ENCODE measurements at regions not wholly inside any gene's neighbourhood (a gene's known extent, or its start where the extent isn't known, plus 50 kb on each side); places are given as distances from the start of the nearest gene placed in this dataset.

GRCh38 chr12:84562331-84562730 is 350.3 kb downstream of the SLC6A15 start:
- H3K4me1 ChIP-seq, result no peaks in the 10 kb centered on the region
- WGBS, result 69% methylated on average over 3 of the region's 3 CpGs
- TF ChIP-seq, protein P1, sequence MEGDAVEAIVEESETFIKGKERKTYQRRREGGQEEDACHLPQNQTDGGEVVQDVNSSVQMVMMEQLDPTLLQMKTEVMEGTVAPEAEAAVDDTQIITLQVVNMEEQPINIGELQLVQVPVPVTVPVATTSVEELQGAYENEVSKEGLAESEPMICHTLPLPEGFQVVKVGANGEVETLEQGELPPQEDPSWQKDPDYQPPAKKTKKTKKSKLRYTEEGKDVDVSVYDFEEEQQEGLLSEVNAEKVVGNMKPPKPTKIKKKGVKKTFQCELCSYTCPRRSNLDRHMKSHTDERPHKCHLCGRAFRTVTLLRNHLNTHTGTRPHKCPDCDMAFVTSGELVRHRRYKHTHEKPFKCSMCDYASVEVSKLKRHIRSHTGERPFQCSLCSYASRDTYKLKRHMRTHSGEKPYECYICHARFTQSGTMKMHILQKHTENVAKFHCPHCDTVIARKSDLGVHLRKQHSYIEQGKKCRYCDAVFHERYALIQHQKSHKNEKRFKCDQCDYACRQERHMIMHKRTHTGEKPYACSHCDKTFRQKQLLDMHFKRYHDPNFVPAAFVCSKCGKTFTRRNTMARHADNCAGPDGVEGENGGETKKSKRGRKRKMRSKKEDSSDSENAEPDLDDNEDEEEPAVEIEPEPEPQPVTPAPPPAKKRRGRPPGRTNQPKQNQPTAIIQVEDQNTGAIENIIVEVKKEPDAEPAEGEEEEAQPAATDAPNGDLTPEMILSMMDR (IDR thresholded peaks at IDR 0.05), result no peak
- no peak for TF ChIP-seq EP300 (IDR thresholded peaks at IDR 0.05)
- no peak for TF ChIP-seq POLR2AphosphoS5 (IDR thresholded peaks at IDR 0.05)
- no peak for TF ChIP-seq POLR2A (IDR thresholded peaks at IDR 0.05)
- H3K4me3 ChIP-seq, result no peak overlapping the region
- no peak for DNase-seq (ENCODE audit: low spot score in 2 of 2)
- no peak overlapping the region for H3K27ac ChIP-seq
- H3K36me3 ChIP-seq, result no peaks in the 10 kb centered on the region
- H3K27me3 ChIP-seq, result no peaks in the 10 kb centered on the region
- H3K9me3 ChIP-seq, result no peaks in the 10 kb centered on the region

GRCh38 chr12:84561351-84561750 is 351.2 kb downstream of the SLC6A15 start:
- no peaks in the 10 kb centered on the region for H3K9me3 ChIP-seq
- no peak overlapping the region for H3K27ac ChIP-seq
- H3K36me3 ChIP-seq, result no peaks in the 10 kb centered on the region
- no peaks in the 10 kb centered on the region for H3K27me3 ChIP-seq
- DNase-seq (ENCODE audit: low spot score in 2 of 2), result no peak
- TF ChIP-seq POLR2AphosphoS5 (IDR thresholded peaks at IDR 0.05), result no peak
- TF ChIP-seq EP300 (IDR thresholded peaks at IDR 0.05), result no peak
- TF ChIP-seq, protein P1 (IDR thresholded peaks at IDR 0.05), result no peak
- no peak for TF ChIP-seq POLR2A (IDR thresholded peaks at IDR 0.05)
- no peak overlapping the region for H3K4me3 ChIP-seq
- no peaks in the 10 kb centered on the region for H3K4me1 ChIP-seq
- WGBS, result 76% methylated on average over 1 of the region's 1 CpG

- no peak for DNase-seq (ENCODE audit: low spot score in 2 of 2)
- TF ChIP-seq EP300 (IDR thresholded peaks at IDR 0.05), result no peak
- TF ChIP-seq POLR2A (IDR thresholded peaks at IDR 0.05), result no peak
- TF ChIP-seq, protein P1 (IDR thresholded peaks at IDR 0.05), result no peak
- no peak for TF ChIP-seq POLR2AphosphoS5 (IDR thresholded peaks at IDR 0.05)
Observed at GRCh38 chr12:84554199-84554723, 358.3 kb downstream of the SLC6A15 start.

DNA sequence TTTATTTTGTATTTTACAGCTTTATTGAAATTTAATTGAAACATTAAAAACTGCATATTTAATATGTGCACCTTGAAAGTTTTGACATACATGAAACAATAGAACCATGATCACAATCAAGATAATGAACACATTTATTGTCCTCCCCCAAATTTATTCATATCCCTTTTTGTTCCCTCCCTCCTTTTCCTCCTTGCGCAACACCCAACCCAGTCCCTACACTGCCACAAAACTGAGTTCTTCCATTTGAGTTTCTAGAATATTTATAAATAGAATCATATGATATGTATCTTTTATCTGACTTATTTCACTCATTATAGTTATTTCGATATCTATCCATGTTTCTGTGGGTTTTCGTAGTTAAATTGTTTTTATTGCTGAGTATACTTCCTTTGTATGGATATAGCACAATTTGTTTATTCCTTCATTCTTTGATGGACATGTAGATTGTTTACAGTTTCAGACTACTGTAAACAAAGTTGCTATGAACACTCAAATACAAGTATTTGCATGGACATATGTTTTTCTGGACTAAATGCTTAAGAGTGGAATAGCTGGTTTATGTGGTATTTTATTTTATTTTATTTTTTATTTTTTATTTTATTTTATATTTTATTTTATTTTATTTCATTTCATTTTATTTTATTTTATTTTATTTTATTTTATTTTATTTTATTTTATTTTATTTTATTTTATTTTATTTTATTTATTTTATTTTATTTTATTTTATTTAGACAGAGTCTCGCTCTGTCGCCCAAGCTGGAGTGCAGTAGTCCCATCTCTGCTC is 359.1 kb downstream of the SLC6A15 start:
- DNase-seq (ENCODE audit: low spot score in 2 of 2), result no peak
- no peaks in the 10 kb centered on the region for H3K36me3 ChIP-seq
- no peaks in the 10 kb centered on the region for H3K4me1 ChIP-seq
- TF ChIP-seq, protein P1 (IDR thresholded peaks at IDR 0.05), result no peak
- TF ChIP-seq POLR2A (IDR thresholded peaks at IDR 0.05), result no peak
- no peak for TF ChIP-seq POLR2AphosphoS5 (IDR thresholded peaks at IDR 0.05)
- TF ChIP-seq EP300 (IDR thresholded peaks at IDR 0.05), result no peak
- H3K9me3 ChIP-seq, result no peaks in the 10 kb centered on the region
- no peak overlapping the region for H3K4me3 ChIP-seq
- no peak overlapping the region for H3K27ac ChIP-seq
- no peaks in the 10 kb centered on the region for H3K27me3 ChIP-seq
- 96% methylated on average over 5 of the region's 5 CpGs for WGBS

More at GRCh38 chr12:84554199-84554723, 358.3 kb downstream of the SLC6A15 start:
- Histone ChIP-seq H3K4me1 (no peaks in the 10 kb centered on the region), H3K4me3 (no peak overlapping the region), H3K27ac (no peak overlapping the region), H3K9me3 (no peaks in the 10 kb centered on the region), H3K36me3 (no peaks in the 10 kb centered on the region), H3K27me3 (no peaks in the 10 kb centered on the region)
- WGBS, result 93% methylated on average over 15 of the region's 15 CpGs

DNA sequence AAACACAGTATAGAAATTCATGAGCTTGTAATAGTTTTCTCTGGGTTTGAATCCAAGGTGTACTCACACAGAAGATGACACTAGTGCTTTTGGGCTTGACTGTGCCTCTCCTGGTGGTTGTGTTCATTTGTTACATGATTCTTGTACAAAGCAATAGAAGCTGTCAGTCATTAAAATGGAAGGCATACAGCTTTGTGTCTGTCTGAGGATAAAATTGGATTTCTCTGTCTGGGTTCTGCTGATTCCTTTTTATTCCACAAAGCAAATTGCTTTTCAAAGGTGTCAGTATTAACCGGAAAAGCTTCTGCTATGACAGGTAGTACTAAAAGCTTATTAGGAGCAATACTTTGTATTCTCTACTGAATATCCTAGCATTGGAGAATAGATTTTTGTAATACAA is 361.2 kb downstream of the SLC6A15 start:
- TF ChIP-seq, protein P1 (IDR thresholded peaks at IDR 0.05), result no peak
- TF ChIP-seq EP300 (IDR thresholded peaks at IDR 0.05), result no peak
- no peak for TF ChIP-seq POLR2AphosphoS5 (IDR thresholded peaks at IDR 0.05)
- WGBS, result 67% methylated on average over 1 of the region's 1 CpG
- Histone ChIP-seq H3K27me3 (no peaks in the 10 kb centered on the region), H3K27ac (no peak overlapping the region), H3K36me3 (no peaks in the 10 kb centered on the region), H3K4me1 (no peaks in the 10 kb centered on the region), H3K9me3 (no peaks in the 10 kb centered on the region), H3K4me3 (no peak overlapping the region)
- DNase-seq (ENCODE audit: low spot score in 2 of 2), result no peak
